Occipital lobe (tissue), 1 donor: ENCODE measurements at regions not wholly inside any gene's neighbourhood (a gene's known extent, or its start where the extent isn't known, plus 50 kb on each side); places are given as distances from the start of the nearest gene placed in this dataset.
"Not testable (repeated sequence)": the region's sequence is repeated elsewhere in the genome, so short reads cannot be mapped to it uniquely, and the experiment has no call there.

ENCODE experiments used
- DNase-seq: peaks from one replicate; lab custom pipeline; 2025; lab: John Stamatoyannopoulos, UW

DNA sequence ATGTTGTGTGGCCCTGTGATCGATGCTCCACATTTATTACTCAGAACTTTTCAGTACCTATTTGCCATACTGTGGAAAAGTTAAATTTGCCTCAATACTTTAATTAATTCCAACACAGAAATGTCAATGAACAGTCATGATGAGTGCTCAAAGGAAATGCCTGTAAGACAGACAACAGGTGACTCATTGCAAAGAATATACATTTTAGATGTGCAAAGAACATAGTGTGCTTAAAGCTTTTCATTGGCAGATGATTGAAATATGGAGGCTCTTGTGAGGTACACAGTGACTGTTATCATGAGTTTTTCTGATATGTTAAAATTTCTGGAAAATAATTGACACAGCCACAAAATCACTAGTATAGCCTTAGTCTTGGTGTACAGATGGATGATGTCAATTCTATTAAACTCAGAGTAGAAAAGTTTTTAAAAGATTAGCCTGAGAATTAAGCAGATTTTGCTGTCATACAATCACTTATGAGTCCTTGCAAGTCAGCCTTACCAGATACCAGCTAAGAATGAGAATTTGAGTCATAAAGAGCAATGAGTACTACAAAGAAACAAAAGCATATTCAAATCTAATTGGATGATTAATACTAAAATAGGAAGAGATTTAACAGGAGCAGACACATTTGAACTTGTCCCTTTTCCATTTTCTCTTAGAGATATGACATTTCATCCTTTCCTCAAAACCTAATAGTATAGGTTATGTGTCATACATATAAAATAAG lies 544.1 kb downstream of the KCNH5 start:
- no peak for DNase-seq

DNA sequence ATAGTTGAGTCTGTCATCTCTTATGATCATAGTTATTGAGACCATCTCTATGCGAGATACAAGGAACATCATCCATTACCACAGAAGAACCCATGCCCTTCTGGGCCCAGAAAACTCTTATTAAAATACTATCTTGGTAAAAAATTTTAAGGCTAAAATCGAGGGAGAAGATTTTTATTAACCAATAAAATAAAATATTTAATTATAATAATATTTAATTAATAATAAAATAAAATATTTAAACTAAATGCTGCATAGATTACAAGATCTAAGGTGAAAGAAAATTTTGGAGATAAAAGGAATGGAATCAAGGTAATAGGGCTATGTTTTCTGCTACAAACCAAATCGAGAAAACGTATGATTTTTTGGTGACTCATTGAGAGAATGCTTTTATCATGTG lies 540.2 kb downstream of the KCNH5 start:
- no peak for DNase-seq

DNA sequence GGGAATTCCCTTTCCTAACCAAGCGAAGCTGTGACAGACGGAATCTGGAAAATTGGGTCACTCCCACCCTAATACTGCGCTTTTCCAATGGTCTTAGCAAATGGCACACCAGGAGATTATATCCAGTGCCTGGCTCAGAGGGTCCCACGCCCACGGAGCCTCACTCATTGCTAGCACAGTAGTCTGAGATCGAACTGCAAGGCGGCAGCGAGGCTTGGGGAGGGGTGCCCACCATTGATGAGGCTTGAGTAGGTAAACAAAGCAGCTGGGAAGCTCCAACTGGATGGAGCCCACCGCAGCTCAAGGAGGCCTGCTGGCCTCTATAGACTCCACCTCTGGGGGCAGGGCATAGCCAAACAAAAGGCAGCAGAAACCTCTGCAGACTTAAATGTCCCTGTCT lies 523.9 kb downstream of the KCNH5 start:
- not testable (repeated sequence) for DNase-seq

DNA sequence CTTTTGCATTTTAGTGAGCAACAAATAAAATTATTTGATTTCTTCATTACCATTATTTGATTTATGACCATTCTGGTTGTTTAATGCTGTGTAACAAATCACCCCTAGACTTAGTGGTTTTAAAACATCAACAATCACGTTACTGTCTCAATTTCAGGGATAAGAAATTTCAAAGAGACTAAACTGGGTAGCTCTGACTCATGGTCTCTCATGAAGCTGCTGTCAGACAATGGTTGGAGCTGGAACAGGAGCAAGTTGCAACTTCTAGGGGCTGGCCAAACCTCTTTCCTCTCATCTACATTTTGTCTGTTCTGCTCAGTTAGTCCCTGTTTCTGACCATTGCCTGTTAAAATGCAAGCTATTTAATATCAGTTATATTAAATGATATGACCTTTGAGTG lies 517.0 kb downstream of the KCNH5 start:
- no peak for DNase-seq

DNA sequence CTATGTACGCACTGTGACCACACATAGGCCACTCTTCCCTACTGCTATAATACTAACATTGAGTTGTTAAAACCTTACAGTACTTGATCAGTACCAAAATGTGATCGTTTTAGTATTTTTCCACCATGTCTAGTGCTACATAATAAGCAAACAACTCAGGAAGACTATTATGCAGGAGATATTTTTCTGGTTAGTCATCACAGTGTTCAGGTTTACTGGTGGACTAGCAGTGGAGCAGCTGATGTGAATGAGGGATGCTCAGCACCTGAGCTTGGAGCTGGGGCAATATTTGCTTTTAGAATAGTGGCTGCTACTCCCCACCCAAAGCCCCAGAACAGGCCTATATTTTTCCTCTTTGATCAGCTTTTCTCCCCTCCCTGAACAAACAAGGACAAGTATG lies 513.1 kb downstream of the KCNH5 start:
- DNase-seq = no peak

DNA sequence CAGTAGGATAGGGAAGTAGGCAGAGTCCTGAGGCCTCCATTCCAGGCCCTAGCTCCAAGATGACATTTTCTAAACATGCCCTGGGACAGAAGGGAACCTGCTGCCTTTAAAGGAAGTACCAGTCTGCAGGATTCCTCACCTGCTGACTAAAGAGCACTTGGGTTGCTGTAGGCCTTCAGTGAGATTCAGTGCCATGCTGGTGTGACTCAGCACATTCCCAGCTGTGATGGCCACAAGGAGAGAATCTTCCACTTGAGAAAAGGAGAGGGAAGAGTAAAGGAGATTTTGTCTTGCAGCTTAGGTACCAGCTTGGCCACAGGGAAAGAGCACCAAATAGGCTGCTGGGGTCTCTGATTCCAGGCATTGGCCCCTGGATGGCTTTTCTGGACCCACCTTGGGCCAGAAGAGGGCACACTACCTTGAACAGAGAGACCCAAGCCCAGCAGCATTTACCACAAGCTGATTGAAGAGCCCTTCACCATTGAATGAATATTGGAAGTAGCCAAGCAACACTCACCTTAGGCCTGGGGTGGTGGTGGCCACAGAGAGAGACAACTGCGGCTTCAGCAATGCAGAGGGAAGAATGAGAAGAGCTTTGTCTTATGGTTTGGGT lies 498.3 kb downstream of the KCNH5 start:
- DNase-seq = no peak

DNA sequence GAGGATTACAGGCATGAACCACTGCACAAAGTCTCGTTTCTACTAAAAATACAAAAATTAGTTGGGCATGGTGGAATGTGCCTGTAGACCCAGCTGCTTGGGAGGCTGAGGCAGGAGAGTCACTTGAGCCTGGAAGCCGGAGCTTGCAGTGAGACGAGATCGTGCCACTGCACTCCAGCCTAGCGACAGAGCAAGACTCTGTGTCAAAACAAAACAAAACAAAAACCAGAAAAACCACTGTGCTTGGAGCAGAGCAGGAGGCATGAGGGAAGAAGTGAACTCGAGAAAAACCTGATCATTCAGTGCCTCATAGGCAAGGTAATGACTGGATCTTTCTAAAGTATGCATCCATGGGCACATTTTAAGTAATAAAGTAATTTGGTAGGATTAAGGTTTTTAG lies 487.8 kb downstream of the KCNH5 start:
- DNase-seq = no peak

DNA sequence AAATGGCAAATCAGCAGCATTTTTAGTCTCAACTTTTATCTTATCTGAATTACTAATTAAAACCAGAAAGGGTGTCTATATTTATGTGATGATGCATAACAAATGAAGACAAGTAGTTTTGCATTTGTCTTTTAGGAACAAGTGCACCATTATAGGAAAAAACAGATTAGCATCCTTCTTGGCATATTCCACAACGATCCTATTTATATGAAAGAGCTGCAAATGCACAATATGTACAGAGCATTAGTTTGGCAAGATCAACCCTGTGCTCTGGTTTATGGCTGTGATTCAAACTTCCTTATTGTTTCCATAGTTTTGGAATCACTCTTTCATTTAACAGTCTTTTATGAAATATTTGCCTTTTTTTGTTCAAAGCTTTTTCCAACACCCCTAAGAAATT lies 486.8 kb downstream of the KCNH5 start:
- no peak for DNase-seq

DNA sequence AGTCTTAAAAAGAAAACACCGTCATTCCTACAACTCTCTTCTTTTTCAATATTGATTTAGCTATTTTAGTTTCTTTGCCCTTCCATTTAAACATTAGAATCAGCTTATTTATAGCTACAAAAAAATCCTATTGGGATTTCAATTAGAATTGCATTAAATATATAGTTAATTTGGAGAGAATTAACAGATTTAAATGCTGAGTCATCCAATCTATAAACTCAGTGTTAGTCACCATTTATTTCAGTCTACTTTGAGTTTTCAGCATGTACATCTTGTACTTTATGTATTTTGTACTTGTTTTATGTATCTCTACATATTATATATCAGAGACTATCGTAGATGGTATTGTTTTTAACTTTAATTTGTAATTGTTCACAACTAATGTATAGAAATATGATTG lies 460.0 kb downstream of the KCNH5 start:
- DNase-seq = no peak

DNA sequence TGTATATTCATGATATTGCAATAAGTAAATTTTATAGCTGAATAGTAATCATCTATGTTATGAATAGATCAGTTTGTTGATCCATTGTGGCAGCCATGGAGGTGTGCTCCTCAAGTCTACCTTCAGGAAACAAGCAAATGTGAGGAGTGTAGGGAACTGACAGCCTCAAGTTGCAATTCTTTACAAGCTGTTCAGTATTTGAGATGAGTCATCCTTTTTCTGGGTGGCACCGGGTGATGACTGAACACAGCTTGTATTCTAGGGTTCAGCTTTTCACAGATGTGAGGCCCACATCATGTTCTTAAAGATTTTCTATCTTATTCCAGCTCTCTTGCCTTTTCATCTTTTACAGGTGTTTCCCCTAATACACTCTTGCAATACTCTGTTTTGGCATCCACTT lies 452.4 kb downstream of the KCNH5 start:
- DNase-seq = no peak

DNA sequence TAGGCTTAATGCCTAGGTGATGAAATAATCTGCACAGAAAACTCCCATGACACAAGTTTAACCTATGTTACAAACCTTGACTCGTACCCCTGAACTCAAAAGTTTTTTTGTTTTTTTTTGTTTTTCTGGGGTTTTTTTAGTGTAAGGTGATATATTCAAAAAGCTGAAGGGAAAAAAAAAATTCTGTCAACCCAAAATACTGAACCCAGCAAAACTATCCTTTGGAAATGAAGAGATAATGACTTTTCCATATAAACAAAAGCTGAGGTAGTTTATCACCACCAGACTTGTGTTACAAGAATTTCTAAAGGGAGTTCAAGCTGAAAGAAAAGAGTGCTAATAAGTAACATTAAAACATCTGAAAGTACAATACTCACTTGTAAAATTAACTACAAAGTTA lies 448.1 kb downstream of the KCNH5 start:
- DNase-seq = no peak

DNA sequence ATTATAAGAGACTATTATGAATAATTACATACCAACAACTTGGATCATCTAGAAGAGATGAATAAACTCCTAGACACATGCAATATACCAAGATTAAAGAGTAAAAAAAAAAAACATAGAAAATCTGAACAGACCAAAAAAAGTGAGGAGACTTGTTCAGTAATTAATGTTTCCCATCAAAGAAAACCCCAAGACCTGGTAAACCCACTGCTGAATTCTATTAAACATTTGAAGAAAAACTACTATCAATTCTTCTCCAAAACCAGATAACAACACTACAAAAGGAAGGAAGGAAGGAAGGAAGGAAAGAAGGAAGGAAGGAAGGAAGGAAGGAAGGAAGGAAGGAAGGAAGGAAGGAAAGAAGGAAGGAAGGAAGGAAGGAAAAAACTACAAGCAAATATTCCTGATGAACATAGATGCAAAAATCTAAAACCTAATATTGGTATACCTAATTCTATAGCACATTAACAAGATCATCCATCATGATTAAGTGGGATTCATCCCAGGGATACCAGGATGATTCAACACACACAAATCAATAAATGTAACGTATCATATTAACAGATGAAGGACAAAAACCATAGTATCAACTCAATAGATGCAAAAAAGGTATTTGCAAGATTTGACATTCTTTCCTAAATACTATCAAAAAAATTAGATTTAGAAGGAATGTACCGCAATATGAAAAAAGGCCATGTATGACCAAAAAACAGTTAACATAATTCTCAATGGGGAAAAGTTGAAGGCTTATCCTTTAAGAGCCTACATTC lies 445.5 kb downstream of the KCNH5 start:
- no peak for DNase-seq

DNA sequence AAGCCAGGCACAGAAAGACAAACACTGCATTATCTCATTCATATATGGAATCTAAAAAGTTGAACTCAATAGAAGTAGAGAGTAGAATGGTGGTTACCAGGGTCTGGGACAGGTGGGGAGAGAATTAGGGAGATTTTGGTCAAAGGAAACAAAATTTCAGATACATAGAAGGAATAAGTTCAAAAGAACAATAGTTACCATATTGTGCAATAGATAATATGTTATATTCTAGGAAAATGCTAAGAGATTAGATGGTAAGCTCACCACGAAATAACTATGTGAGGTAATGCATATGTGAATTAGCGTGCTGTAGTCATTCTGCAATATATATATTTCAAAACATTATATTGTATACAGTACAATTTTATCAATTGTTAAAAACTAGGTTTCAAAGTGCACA lies 442.5 kb downstream of the KCNH5 start:
- DNase-seq = no peak

DNA sequence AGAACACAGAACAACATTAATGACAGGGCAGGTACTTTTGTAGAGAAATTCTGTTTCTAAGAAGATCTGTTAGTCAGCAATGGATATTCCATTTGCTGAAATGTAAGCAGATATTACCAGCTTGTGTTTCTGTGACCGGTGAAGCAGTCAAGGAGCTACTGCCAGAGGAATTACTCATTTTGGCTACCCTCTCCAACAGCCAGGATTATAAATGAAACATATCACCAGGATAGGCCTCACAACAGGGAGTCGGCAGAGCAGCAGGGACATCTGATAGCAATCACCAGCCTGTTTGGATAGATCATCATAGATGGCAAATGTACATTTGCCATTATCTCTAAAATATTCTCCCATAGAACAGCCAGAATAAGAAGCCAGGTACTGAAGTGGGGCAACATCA lies 440.7 kb downstream of the KCNH5 start:
- no peak for DNase-seq

DNA sequence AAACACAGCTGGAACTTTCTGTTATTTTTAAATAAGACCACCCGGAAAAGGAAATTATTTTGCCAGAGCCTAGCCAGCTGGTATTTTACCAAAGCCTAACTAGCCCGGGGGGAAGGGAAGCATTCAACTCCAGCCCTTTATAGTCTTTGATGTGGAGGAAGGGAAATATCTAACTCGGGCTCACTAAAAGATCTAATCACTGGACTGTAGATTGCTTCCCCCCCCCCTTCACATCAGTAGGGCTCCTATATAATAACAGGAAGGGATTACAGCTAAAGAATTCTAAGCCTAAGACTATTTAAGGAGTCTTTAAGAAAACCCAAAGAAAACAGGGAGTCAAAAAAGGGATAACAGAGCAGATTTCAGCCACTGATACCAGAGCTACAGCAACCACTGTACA lies 431.1 kb downstream of the KCNH5 start:
- DNase-seq = no peak

DNA sequence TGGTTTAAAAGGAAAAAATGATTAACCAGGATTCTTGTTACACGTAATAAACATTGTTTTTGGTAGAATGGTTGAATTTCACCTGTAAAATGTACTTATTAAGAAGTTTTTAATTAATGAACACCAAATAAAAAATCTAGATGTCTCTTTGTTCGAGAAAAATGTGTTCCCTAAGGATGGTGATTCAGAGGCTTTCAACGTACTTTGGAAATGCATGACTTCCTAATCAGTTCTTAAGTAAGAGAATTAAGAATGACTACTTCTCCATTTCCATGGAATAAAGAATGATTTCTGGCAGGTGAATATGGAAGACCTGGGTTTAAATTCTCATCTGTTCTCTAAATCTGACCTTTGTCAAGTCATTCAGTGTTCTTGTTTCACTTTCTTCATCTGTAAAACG lies 428.6 kb downstream of the KCNH5 start:
- no peak for DNase-seq

DNA sequence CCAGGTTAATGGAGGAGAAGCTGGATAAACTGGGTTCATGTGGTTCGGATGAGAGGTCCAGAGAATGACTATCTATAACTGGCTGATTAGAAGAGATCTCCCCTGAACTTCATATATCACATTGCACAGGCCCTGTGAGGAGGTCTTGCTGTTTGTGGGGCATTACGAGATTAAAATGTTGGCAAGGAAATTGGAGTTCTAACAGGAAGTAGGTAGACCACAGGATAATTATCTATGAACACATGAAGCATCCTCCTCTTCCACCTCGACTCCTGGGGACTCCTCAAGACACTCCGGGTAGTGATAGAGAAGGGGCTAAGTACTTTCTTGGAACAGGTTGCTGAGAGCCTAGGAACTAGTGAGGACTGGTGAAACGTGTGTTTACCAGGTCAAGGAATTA lies 418.8 kb downstream of the KCNH5 start:
- no peak for DNase-seq

DNA sequence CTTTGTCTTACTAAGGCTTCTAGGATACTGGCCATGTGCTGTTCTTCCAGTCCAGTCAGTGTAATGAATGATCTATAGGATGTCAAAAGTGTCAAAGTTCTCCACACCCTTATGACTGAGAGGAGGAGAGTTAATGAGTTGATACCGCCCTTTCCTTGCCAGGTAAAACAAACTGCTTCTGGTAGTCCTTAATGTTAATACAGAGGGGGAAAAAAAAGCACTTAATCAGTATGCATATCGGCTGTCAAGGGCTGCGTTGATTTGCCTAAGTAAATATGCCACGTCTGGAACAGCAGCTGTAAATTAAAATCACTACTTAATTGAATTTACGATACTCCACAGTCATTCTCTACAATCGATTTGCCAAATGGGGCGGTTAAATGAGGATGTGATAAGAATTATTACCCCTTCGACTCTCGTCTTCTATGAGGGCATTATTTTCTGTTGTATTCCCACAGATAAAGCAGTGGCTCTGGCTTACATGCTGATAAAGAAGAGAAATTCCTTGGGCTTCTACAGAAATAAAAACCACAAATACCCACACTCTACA lies 416.0 kb downstream of the KCNH5 start:
- no peak for DNase-seq

DNA sequence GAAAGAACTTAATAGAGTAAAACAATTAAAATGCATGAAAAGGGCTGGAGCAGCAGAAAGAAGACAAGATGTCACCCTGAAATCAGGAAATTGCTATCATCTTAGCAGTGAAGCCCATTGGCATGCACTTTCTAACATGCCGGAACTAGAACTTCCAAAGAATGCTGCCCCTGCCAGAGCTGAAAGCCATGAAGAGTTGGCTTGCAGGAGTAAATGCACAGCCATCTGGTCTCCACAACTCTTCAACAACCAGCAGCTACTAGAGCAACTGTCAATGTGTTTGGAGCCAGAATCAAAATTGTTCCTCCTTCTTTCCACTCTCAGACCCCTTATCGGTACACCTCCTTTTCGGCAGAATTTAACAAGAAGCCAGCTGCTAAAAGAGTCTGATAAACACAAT lies 414.1 kb downstream of the KCNH5 start:
- no peak for DNase-seq

DNA sequence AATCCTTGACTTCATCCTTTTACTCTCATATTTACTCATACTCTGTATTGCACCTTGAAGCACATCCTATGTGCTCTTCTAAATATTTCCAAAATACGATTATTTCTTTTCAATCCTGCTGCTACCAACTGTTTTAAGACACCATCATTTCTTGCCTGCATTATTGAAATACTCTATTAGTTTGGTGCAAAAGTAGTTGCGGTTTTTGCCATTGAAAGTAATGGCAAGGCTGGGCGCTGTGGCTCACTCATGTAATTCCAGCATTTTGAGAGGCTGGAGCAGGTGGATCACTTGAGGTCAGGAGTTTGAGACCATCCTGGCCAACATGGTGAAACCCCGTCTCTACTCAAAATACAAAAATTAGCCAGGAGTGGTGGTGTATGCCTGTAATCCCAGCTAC lies 412.5 kb downstream of the KCNH5 start:
- DNase-seq = no peak

DNA sequence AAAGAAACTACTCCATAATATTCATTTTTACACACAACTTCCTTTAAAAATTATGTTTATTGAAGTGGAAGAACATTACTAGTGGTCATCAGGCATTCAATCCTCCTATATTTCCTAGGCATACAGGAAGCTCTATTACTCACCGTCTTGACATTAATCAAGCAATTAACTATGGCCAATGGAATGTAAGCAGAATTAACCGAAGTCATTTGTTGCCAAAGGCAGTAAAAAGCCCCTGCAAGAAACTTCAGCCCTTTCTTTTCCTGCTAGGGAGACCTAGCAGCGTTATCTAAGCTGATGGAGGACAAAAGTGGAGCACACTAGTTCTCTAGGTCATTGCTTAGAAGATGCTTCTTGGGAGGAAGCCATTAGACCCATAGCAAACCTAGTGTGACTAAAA lies 399.6 kb downstream of the KCNH5 start:
- DNase-seq = no peak
